ENCODE measurements at regions not wholly inside any gene's neighbourhood (a gene's known extent, or its start where the extent isn't known, plus 50 kb on each side); places are given as distances from the start of the nearest gene placed in this dataset.

- TF ChIP-seq, protein P1, sequence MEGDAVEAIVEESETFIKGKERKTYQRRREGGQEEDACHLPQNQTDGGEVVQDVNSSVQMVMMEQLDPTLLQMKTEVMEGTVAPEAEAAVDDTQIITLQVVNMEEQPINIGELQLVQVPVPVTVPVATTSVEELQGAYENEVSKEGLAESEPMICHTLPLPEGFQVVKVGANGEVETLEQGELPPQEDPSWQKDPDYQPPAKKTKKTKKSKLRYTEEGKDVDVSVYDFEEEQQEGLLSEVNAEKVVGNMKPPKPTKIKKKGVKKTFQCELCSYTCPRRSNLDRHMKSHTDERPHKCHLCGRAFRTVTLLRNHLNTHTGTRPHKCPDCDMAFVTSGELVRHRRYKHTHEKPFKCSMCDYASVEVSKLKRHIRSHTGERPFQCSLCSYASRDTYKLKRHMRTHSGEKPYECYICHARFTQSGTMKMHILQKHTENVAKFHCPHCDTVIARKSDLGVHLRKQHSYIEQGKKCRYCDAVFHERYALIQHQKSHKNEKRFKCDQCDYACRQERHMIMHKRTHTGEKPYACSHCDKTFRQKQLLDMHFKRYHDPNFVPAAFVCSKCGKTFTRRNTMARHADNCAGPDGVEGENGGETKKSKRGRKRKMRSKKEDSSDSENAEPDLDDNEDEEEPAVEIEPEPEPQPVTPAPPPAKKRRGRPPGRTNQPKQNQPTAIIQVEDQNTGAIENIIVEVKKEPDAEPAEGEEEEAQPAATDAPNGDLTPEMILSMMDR (IDR thresholded peaks at IDR 0.05; ENCODE audit: control extremely low read depth in 1 of 3, insufficient read depth in 1 of 3, low read depth in 1 of 3, low read length in 3 of 3): peak in 1 of 3 experiments; percentile 4; a peak in 1 of 4 replicates
- TF ChIP-seq EZH2 (IDR thresholded peaks at IDR 0.05; ENCODE audit: low read depth, low read length, severe bottlenecking) (no peak), ZNF274 (IDR thresholded peaks at IDR 0.05; ENCODE audit: borderline replicate concordance, extremely low read depth, low read length) (no peak), RNF2 (IDR thresholded peaks at IDR 0.05; ENCODE audit: borderline replicate concordance, low read depth, low read length, missing control alignments, poor library complexity, severe bottlenecking) (no peak), BACH1 (IDR thresholded peaks at IDR 0.05; ENCODE audit: low read length) (no peak), SUZ12 (IDR thresholded peaks at IDR 0.05; ENCODE audit: low read length) (no peak), SIN3A (conservative IDR thresholded peaks at IDR 0.05 in 1 of 2, IDR thresholded peaks at IDR 0.05 in 1 of 2; ENCODE audit: low read depth in 1 of 2, low read length in 2 of 2) (no peak)
These were observed 344.9 kb downstream of the CYRIA start for GRCh38 chr2:16320716-16321115.

Measured in H1 (cell line).